GM18873 (cell line): ENCODE measurements at regions not wholly inside any gene's neighbourhood (a gene's known extent, or its start where the extent isn't known, plus 50 kb on each side); places are given as distances from the start of the nearest gene placed in this dataset.
"Not testable (repeated sequence)": the region's sequence is repeated elsewhere in the genome, so short reads cannot be mapped to it uniquely, and the experiment has no call there.

Source experiments
- ATAC-seq: cut with Tn5 transposase; IDR thresholded peaks from one replicate; pipeline ENCODE4 v1.9.1; 2021; ENCODE audit warnings: mild to moderate bottlenecking, moderate library complexity, moderate number of reproducible peaks; ENCODE audit not compliant: unreplicated experiment, low FRiP score

- ATAC-seq = no peak
Observed at GRCh38 chr5:58312299-58312698, 147.6 kb downstream of the PLK2 start.

GRCh38 chr5:58311526-58311925 lies 148.4 kb downstream of the PLK2 start:
- no peak for ATAC-seq

- not testable (repeated sequence) for ATAC-seq
Observed at GRCh38 chr5:58308384-58308783, 151.5 kb downstream of the PLK2 start.

- ATAC-seq = no peak
Observed at GRCh38 chr5:58300346-58300895, 159.5 kb downstream of the PLK2 start.

GRCh38 chr5:58299256-58299655 lies 160.6 kb downstream of the PLK2 start:
- no peak for ATAC-seq

- peak; percentile 70 for ATAC-seq
Observed at GRCh38 chr5:58294598-58295305, 165.1 kb downstream of the PLK2 start.

GRCh38 chr5:58288275-58288674 lies 171.6 kb downstream of the PLK2 start:
- ATAC-seq = not testable (repeated sequence)

GRCh38 chr5:58286741-58287140 lies 173.1 kb downstream of the PLK2 start:
- ATAC-seq = no peak

GRCh38 chr5:58285900-58286299 lies 174.0 kb downstream of the PLK2 start:
- no peak for ATAC-seq

GRCh38 chr5:58284886-58285285 lies 175.0 kb downstream of the PLK2 start:
- ATAC-seq = no peak

- ATAC-seq = no peak
Observed at GRCh38 chr5:58281189-58281588, 178.7 kb downstream of the PLK2 start.

GRCh38 chr5:58279259-58279658 lies 180.6 kb downstream of the PLK2 start:
- ATAC-seq = no peak

GRCh38 chr5:58276431-58276830 lies 183.5 kb downstream of the PLK2 start:
- ATAC-seq = no peak

- ATAC-seq = no peak
Observed at GRCh38 chr5:58275516-58275915, 184.4 kb downstream of the PLK2 start.

GRCh38 chr5:58274191-58274590 lies 185.7 kb downstream of the PLK2 start:
- ATAC-seq = no peak

- no peak for ATAC-seq
Observed at GRCh38 chr5:58273711-58274110, 186.2 kb downstream of the PLK2 start.

GRCh38 chr5:58268268-58268667 lies 191.6 kb downstream of the PLK2 start:
- ATAC-seq = no peak

GRCh38 chr5:58266402-58266801 lies 193.5 kb downstream of the PLK2 start:
- no peak for ATAC-seq

GRCh38 chr5:58265246-58265930 lies 194.5 kb downstream of the PLK2 start:
- ATAC-seq = no peak

GRCh38 chr5:58264276-58264675 lies 195.6 kb downstream of the PLK2 start:
- no peak for ATAC-seq

GRCh38 chr5:58263296-58263695 lies 196.6 kb downstream of the PLK2 start:
- ATAC-seq = no peak

GRCh38 chr5:58262226-58262625 lies 197.7 kb downstream of the PLK2 start:
- ATAC-seq = no peak
